ENCODE measurements at regions not wholly inside any gene's neighbourhood (a gene's known extent, or its start where the extent isn't known, plus 50 kb on each side); places are given as distances from the start of the nearest gene placed in this dataset.

DNA sequence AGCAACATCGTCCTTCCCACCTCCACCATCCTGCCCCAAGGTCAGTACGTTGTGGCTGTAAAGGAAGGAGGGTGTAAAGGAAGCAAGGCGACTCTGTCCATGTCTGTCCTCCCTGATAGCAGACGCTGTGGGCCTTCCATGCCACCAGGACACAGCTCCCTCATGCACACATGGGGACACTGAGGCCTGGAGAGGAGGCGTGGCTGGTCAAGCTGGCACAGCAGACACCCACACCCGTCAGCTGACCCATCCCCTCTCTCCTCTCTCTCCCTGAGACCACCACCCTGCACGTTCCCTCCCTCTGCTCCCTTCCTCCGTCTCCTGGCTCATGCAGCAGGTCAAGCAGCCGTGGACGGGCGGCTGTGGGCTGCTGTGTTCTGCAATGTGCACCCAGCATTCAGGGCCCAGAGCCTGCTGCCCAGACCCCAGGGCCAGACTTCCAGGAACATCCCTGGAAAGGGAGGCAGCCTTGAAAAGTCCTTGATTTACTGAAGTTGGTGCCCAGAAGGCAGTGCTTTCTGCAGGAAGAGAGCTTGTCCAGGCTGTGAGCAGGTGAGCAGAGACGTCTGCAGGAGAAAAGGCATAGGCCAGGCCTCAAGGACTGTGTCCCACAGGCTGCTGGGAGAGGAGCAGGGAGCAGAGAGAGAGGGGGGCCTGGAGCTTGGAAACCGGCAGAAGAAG is 133.6 kb downstream of the DDX1 start:
- Histone ChIP-seq H3K4me3 (ENCODE audit: low read length) (no peak overlapping the region), H3K4me2 (ENCODE audit: low read depth, low read length) (no peak overlapping the region), H3K79me2 (ENCODE audit: low read length) (no peaks in the 10 kb centered on the region), H3K9me2 (replicated peaks; ENCODE audit: insufficient read depth, low read length) (no peaks in the 10 kb centered on the region), H2AFZ (ENCODE audit: low read length) (no peak overlapping the region), H3K36me3 (replicated peaks; ENCODE audit: insufficient read depth, low read length) (no peaks in the 10 kb centered on the region), H3K4me1 (ENCODE audit: low read length) (no peaks in the 10 kb centered on the region), H3K27ac (ENCODE audit: low read length) (no peak overlapping the region), H3K9ac (ENCODE audit: low read length) (no peak overlapping the region), H3K27me3 (replicated peaks; ENCODE audit: insufficient read depth, low read length) (no peaks in the 10 kb centered on the region), H3F3A (ENCODE audit: insufficient read depth, low read length) (no peaks in the 10 kb centered on the region), H4K20me1 (ENCODE audit: insufficient read depth, low read length) (no peaks in the 10 kb centered on the region), H3K9me3 (replicated peaks; ENCODE audit: insufficient read depth, low read length) (no peaks in the 10 kb centered on the region)
- DNase-seq: no peak
- TF ChIP-seq, protein P1, sequence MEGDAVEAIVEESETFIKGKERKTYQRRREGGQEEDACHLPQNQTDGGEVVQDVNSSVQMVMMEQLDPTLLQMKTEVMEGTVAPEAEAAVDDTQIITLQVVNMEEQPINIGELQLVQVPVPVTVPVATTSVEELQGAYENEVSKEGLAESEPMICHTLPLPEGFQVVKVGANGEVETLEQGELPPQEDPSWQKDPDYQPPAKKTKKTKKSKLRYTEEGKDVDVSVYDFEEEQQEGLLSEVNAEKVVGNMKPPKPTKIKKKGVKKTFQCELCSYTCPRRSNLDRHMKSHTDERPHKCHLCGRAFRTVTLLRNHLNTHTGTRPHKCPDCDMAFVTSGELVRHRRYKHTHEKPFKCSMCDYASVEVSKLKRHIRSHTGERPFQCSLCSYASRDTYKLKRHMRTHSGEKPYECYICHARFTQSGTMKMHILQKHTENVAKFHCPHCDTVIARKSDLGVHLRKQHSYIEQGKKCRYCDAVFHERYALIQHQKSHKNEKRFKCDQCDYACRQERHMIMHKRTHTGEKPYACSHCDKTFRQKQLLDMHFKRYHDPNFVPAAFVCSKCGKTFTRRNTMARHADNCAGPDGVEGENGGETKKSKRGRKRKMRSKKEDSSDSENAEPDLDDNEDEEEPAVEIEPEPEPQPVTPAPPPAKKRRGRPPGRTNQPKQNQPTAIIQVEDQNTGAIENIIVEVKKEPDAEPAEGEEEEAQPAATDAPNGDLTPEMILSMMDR (IDR thresholded peaks at IDR 0.05; ENCODE audit: low read length): no peak
- TF ChIP-seq EZH2phosphoT487 (IDR thresholded peaks at IDR 0.05; ENCODE audit: low read length) (no peak), EZH2 (optimal IDR thresholded peaks at IDR 0.05; ENCODE audit: low read depth, low read length) (no peak)

DNA sequence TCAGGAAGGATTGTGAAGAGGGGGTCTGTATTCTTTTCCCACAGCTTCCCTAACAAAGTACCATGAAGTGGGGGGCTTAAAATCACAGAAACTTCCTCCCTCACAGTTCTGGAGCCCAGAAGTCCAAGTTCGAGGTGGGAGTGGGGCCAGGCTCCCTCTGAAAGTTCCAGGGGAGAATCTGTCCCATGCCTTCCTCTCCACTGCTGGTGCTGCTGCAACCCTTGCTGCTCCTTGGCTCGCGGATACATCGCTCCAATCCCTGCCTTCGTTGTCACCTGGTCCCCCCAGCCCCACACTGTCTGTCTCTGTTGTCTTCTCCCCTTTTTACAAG is 134.1 kb downstream of the DDX1 start:
- Histone ChIP-seq H3K9me2 (replicated peaks; ENCODE audit: insufficient read depth, low read length) (no peaks in the 10 kb centered on the region), H3K79me2 (ENCODE audit: low read length) (no peaks in the 10 kb centered on the region), H4K20me1 (ENCODE audit: insufficient read depth, low read length) (no peaks in the 10 kb centered on the region), H3K4me1 (ENCODE audit: low read length) (no peaks in the 10 kb centered on the region), H2AFZ (ENCODE audit: low read length) (no peak overlapping the region), H3K27ac (ENCODE audit: low read length) (no peak overlapping the region), H3K9ac (ENCODE audit: low read length) (no peak overlapping the region), H3F3A (ENCODE audit: insufficient read depth, low read length) (no peaks in the 10 kb centered on the region), H3K36me3 (replicated peaks; ENCODE audit: insufficient read depth, low read length) (no peaks in the 10 kb centered on the region), H3K4me3 (ENCODE audit: low read length) (no peak overlapping the region), H3K4me2 (ENCODE audit: low read depth, low read length) (no peak overlapping the region), H3K27me3 (replicated peaks; ENCODE audit: insufficient read depth, low read length) (no peaks in the 10 kb centered on the region), H3K9me3 (replicated peaks; ENCODE audit: insufficient read depth, low read length) (no peaks in the 10 kb centered on the region)
- TF ChIP-seq EZH2phosphoT487 (IDR thresholded peaks at IDR 0.05; ENCODE audit: low read length) (no peak), EZH2 (optimal IDR thresholded peaks at IDR 0.05; ENCODE audit: low read depth, low read length) (no peak)
- TF ChIP-seq, protein P1 (IDR thresholded peaks at IDR 0.05; ENCODE audit: low read length): no peak
- DNase-seq: no peak

DNA sequence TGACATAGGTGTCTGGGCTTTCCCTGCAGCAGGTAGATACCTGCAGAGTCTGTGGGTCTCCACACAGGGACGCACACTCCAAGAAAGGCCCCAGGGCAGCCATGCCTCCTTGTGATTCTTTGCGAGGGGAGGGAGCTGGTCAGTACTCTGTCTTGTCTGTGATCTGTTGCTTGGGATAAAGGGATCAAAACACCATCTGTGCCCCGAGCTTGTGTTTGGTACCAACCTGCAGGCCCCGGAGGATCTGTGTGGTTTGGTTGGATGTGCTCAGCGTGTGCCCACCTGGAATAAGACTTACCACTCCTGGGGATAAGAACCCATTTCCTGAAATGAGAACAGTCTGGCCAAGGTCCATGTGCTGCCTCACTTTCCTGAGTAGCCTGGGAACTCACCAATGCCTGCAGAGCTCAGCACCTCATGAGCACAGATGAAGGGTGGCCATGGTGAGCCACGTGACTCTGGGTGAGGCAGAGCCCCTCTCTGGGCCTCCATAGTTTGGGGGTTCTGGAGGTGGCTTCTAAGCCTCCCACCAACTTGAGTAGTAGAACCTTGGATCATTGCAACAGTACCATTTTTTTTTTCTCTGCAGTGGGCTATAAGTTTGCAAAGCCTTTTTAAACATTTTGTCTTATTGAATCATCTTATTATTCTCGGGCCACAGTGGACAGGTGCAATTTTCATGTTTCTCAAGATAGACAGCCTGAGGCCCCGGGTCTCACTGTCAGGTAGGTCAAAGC is 134.8 kb downstream of the DDX1 start:
- Histone ChIP-seq H3K27me3 (replicated peaks; ENCODE audit: insufficient read depth, low read length) (no peaks in the 10 kb centered on the region), H3K79me2 (ENCODE audit: low read length) (no peaks in the 10 kb centered on the region), H3K9me3 (replicated peaks; ENCODE audit: insufficient read depth, low read length) (no peaks in the 10 kb centered on the region), H3K4me3 (ENCODE audit: low read length) (no peak overlapping the region), H3K9ac (ENCODE audit: low read length) (no peak overlapping the region), H3K4me1 (ENCODE audit: low read length) (no peaks in the 10 kb centered on the region), H3K4me2 (ENCODE audit: low read depth, low read length) (no peak overlapping the region), H2AFZ (ENCODE audit: low read length) (no peak overlapping the region), H3K36me3 (replicated peaks; ENCODE audit: insufficient read depth, low read length) (no peaks in the 10 kb centered on the region), H3K27ac (ENCODE audit: low read length) (no peak overlapping the region), H3F3A (ENCODE audit: insufficient read depth, low read length) (no peaks in the 10 kb centered on the region), H4K20me1 (ENCODE audit: insufficient read depth, low read length) (no peaks in the 10 kb centered on the region), H3K9me2 (replicated peaks; ENCODE audit: insufficient read depth, low read length) (no peaks in the 10 kb centered on the region)
- DNase-seq: no peak
- TF ChIP-seq EZH2phosphoT487 (IDR thresholded peaks at IDR 0.05; ENCODE audit: low read length) (no peak), EZH2 (optimal IDR thresholded peaks at IDR 0.05; ENCODE audit: low read depth, low read length) (no peak)
- TF ChIP-seq, protein P1 (IDR thresholded peaks at IDR 0.05; ENCODE audit: low read length): no peak
